Neural cell (in vitro differentiated cells): ENCODE measurements at regions not wholly inside any gene's neighbourhood (a gene's known extent, or its start where the extent isn't known, plus 50 kb on each side); places are given as distances from the start of the nearest gene placed in this dataset.

Source experiments
- H2AFZ ChIP-seq: fragments of 200-600, 300-800 bp; sonication (generic), shearing (Covaris generic); 2 replicates; pipeline ENCODE4 v1.6.0; 2014; ENCODE audit warnings: low read depth, mild to moderate bottlenecking, antibody characterized with exemption, low read length, moderate library complexity
- H3F3A ChIP-seq: fragments of 200-600 bp; shearing (Covaris generic); 2 replicates; pipeline ENCODE4 v1.6.1; 2016; ENCODE audit warnings: mild to moderate bottlenecking, moderate library complexity, mixed read lengths, antibody characterized with exemption, low read length; ENCODE audit not compliant: insufficient read depth, poor library complexity, severe bottlenecking
- H3K27ac ChIP-seq: fragments of 200-600, 300-800 bp; sonication (generic), shearing (Covaris generic); 2 replicates; pipeline ENCODE4 v1.5.1; 2014; ENCODE audit warnings: mild to moderate bottlenecking, low read length, moderate library complexity
- H3K27me3 ChIP-seq: fragments of 300-800, 200-600 bp; sonication (generic), shearing (Covaris generic); 2 replicates; pipeline ENCODE4 v1.6.0; 2014; ENCODE audit warnings: mild to moderate bottlenecking, low read depth, low read length, moderate library complexity; ENCODE audit not compliant: insufficient read depth
- H3K36me3 ChIP-seq: fragments of 300-800, 200-600 bp; sonication (generic), shearing (Covaris generic); 2 replicates; pipeline ENCODE4 v1.5.1; 2014; ENCODE audit warnings: mild to moderate bottlenecking, antibody characterized with exemption, low read length, moderate library complexity; ENCODE audit not compliant: insufficient read depth
- H3K4me2 ChIP-seq: fragments of 300-800, 200-600 bp; sonication (generic), shearing (Covaris generic); 2 replicates; pipeline ENCODE4 v1.6.0; 2014; ENCODE audit warnings: mild to moderate bottlenecking, low read length
- H3K4me3 ChIP-seq: fragments of 300-800, 200-600 bp; sonication (generic), shearing (Covaris generic); 2 replicates; pipeline ENCODE4 v1.5.1; 2014; ENCODE audit warnings: mild to moderate bottlenecking, low read length, moderate library complexity
- H3K79me2 ChIP-seq: fragments of 200-600 bp; shearing (Covaris generic); replicated peaks from 2 replicates; pipeline ENCODE4 v1.6.0; 2014; ENCODE audit warnings: mild to moderate bottlenecking, low read length, moderate library complexity; ENCODE audit not compliant: insufficient read depth
- H3K9ac ChIP-seq: fragments of 300-800, 200-600 bp; sonication (generic), shearing (Covaris generic); 2 replicates; pipeline ENCODE4 v1.6.1; 2016; ENCODE audit warnings: mild to moderate bottlenecking, low read length, mixed read lengths
- H3K9me2 ChIP-seq: fragments of 200-600 bp; shearing (Covaris generic); 2 replicates; pipeline ENCODE4 v1.6.1; 2016; ENCODE audit warnings: mild to moderate bottlenecking, low read length, mixed read lengths; ENCODE audit not compliant: insufficient read depth
- H3K9me3 ChIP-seq: fragments of 200-600, 300-800 bp; sonication (generic), shearing (Covaris generic); 2 replicates; pipeline ENCODE4 v1.6.1; 2016; ENCODE audit warnings: mild to moderate bottlenecking, mixed run types, low read length, moderate library complexity, mixed read lengths
- H4K20me1 ChIP-seq: fragments of 200-600 bp; shearing (Covaris generic); 2 replicates; pipeline ENCODE4 v1.6.1; 2016; ENCODE audit warnings: mild to moderate bottlenecking, mixed run types; ENCODE audit not compliant: insufficient read depth
- EP300 ChIP-seq: fragments of 450-650 bp; conservative IDR thresholded peaks from 2 replicates; pipeline ENCODE4 v1.6.1; 2014; ENCODE audit warnings: antibody characterized with exemption, mild to moderate bottlenecking, moderate library complexity; ENCODE audit not compliant: poor library complexity, severe bottlenecking
- EZH2 ChIP-seq: fragments of 200-600, 300-800 bp; shearing (Covaris generic), sonication (generic); IDR thresholded peaks from 2 replicates; pipeline ENCODE4 v1.6.1; 2014; ENCODE audit warnings: antibody characterized with exemption, low read length, borderline replicate concordance, mild to moderate bottlenecking; ENCODE audit not compliant: insufficient read depth, poor library complexity, severe bottlenecking
- MXI1 ChIP-seq: fragments of 450-650 bp; conservative IDR thresholded peaks from 2 replicates; pipeline ENCODE4 v1.6.1; 2014; ENCODE audit warnings: antibody characterized with exemption, mild to moderate bottlenecking; ENCODE audit not compliant: poor library complexity, severe bottlenecking
- POLR2AphosphoS5 ChIP-seq: IDR thresholded peaks from 2 replicates; pipeline ENCODE4 v1.6.1; 2012
- RAD21 ChIP-seq: fragments of 450-650 bp; conservative IDR thresholded peaks from 2 replicates; pipeline ENCODE4 v1.6.1; 2014; ENCODE audit warnings: antibody characterized with exemption, mild to moderate bottlenecking, moderate library complexity
- SMC3 ChIP-seq: fragments of 450-650 bp; conservative IDR thresholded peaks from 2 replicates; pipeline ENCODE4 v1.6.1; 2014; ENCODE audit warnings: antibody characterized with exemption, mild to moderate bottlenecking, moderate library complexity; ENCODE audit not compliant: poor library complexity
- TAF1 ChIP-seq: IDR thresholded peaks from 2 replicates; pipeline ENCODE4 v1.6.1; 2012; ENCODE audit warnings: low read depth
- TF ChIP-seq, protein P1 (sequence below): fragments of 450-650 bp; IDR thresholded peaks from 2 replicates; pipeline ENCODE4 v1.5.1; 2014; ENCODE audit warnings: antibody characterized with exemption, mild to moderate bottlenecking, moderate library complexity; ENCODE audit not compliant: poor library complexity, severe bottlenecking
- TF ChIP-seq, protein P2 (sequence below): IDR thresholded peaks from 2 replicates; pipeline ENCODE4 v1.6.1; 2012; ENCODE audit warnings: borderline replicate concordance

GRCh38 chr5:115430374-115430773, 114.2 kb downstream of the FEM1C start:
- Histone ChIP-seq H2AFZ (no peak overlapping the region), H3K27me3 (no peaks in the 10 kb centered on the region), H3K36me3 (no peaks in the 10 kb centered on the region), H3K79me2 (no peaks in the 10 kb centered on the region), H3F3A (no peaks in the 10 kb centered on the region), H3K4me3 (no peak overlapping the region), H4K20me1 (no peaks in the 10 kb centered on the region), H3K9me2 (no peaks in the 10 kb centered on the region), H3K27ac (no peak overlapping the region), H3K9me3 (no peaks in the 10 kb centered on the region), H3K9ac (no peak overlapping the region), H3K4me2 (no peak overlapping the region)
- TF ChIP-seq MXI1 (no peak), TAF1 (no peak), POLR2AphosphoS5 (no peak), SMC3 (no peak), EZH2 (no peak), RAD21 (no peak), EP300 (no peak)
- TF ChIP-seq, protein P1, sequence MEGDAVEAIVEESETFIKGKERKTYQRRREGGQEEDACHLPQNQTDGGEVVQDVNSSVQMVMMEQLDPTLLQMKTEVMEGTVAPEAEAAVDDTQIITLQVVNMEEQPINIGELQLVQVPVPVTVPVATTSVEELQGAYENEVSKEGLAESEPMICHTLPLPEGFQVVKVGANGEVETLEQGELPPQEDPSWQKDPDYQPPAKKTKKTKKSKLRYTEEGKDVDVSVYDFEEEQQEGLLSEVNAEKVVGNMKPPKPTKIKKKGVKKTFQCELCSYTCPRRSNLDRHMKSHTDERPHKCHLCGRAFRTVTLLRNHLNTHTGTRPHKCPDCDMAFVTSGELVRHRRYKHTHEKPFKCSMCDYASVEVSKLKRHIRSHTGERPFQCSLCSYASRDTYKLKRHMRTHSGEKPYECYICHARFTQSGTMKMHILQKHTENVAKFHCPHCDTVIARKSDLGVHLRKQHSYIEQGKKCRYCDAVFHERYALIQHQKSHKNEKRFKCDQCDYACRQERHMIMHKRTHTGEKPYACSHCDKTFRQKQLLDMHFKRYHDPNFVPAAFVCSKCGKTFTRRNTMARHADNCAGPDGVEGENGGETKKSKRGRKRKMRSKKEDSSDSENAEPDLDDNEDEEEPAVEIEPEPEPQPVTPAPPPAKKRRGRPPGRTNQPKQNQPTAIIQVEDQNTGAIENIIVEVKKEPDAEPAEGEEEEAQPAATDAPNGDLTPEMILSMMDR = no peak
- TF ChIP-seq, protein P2, sequence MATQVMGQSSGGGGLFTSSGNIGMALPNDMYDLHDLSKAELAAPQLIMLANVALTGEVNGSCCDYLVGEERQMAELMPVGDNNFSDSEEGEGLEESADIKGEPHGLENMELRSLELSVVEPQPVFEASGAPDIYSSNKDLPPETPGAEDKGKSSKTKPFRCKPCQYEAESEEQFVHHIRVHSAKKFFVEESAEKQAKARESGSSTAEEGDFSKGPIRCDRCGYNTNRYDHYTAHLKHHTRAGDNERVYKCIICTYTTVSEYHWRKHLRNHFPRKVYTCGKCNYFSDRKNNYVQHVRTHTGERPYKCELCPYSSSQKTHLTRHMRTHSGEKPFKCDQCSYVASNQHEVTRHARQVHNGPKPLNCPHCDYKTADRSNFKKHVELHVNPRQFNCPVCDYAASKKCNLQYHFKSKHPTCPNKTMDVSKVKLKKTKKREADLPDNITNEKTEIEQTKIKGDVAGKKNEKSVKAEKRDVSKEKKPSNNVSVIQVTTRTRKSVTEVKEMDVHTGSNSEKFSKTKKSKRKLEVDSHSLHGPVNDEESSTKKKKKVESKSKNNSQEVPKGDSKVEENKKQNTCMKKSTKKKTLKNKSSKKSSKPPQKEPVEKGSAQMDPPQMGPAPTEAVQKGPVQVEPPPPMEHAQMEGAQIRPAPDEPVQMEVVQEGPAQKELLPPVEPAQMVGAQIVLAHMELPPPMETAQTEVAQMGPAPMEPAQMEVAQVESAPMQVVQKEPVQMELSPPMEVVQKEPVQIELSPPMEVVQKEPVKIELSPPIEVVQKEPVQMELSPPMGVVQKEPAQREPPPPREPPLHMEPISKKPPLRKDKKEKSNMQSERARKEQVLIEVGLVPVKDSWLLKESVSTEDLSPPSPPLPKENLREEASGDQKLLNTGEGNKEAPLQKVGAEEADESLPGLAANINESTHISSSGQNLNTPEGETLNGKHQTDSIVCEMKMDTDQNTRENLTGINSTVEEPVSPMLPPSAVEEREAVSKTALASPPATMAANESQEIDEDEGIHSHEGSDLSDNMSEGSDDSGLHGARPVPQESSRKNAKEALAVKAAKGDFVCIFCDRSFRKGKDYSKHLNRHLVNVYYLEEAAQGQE = no peak

DNA sequence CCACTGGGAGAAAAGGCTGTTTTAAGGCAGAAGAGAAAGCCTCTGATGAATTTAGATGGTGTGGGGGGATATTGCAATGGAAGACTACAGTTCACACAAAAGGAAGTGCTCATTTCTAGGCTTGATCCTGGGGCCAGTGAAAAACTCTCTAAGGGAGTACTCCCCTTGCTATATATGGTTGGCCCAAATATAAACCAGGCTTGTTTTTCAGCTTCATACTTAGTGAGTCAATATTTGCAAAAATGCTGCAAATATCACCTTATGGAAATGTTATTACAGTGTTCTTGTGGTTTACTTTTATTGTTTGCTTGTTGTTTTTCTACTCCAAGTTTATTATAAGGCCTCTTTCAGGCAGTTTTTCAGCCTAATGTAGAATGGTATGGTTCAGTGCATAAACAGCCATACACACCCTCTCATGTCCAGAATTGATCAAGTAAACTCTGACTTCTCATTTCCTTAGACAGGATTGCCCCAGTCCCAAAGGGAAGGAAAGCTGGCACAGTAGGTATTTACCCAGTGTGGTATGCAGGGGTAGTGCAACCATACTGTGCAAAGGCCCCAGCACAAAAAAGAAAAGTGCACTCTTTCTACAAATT, 115.1 kb downstream of the FEM1C start:
- TF ChIP-seq EZH2 (no peak), POLR2AphosphoS5 (no peak), RAD21 (no peak), TAF1 (no peak), SMC3 (no peak), EP300 (no peak), MXI1 (no peak)
- TF ChIP-seq, protein P1 = no peak
- TF ChIP-seq, protein P2 = no peak
- no peaks in the 10 kb centered on the region for H4K20me1 ChIP-seq
- no peak overlapping the region for H3K9ac ChIP-seq
- H3K27me3 ChIP-seq = no peaks in the 10 kb centered on the region
- H2AFZ ChIP-seq = no peak overlapping the region
- no peak overlapping the region for H3K27ac ChIP-seq
- H3K9me3 ChIP-seq = no peaks in the 10 kb centered on the region
- no peak overlapping the region for H3K4me2 ChIP-seq
- H3K36me3 ChIP-seq = no peaks in the 10 kb centered on the region
- no peaks in the 10 kb centered on the region for H3K79me2 ChIP-seq
- no peak overlapping the region for H3K4me3 ChIP-seq
- no peaks in the 10 kb centered on the region for H3F3A ChIP-seq
- H3K9me2 ChIP-seq = no peaks in the 10 kb centered on the region
